ENCODE measurements at regions not wholly inside any gene's neighbourhood (a gene's known extent, or its start where the extent isn't known, plus 50 kb on each side); places are given as distances from the start of the nearest gene placed in this dataset.

DNA sequence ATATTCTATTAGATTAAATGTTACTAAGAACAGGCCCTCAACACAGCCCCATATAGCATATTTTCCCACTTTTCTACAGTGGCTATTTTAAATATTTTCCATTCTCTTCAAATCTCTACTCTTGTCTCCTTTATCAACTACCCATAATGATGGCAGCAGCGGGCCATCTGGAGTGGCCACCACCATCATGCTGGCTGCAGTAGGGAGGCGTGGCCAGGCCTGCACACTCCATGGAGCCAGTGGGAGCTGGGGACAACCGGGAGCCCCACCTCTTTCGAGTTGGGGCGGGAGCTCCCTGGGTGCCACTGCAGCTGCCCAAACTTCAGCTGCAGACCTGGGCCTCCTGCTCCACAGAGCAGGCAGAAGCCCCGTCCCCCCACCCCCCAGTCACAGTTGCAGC is 98.4 kb upstream of the RANBP6 start:
- TF ChIP-seq, protein P1, sequence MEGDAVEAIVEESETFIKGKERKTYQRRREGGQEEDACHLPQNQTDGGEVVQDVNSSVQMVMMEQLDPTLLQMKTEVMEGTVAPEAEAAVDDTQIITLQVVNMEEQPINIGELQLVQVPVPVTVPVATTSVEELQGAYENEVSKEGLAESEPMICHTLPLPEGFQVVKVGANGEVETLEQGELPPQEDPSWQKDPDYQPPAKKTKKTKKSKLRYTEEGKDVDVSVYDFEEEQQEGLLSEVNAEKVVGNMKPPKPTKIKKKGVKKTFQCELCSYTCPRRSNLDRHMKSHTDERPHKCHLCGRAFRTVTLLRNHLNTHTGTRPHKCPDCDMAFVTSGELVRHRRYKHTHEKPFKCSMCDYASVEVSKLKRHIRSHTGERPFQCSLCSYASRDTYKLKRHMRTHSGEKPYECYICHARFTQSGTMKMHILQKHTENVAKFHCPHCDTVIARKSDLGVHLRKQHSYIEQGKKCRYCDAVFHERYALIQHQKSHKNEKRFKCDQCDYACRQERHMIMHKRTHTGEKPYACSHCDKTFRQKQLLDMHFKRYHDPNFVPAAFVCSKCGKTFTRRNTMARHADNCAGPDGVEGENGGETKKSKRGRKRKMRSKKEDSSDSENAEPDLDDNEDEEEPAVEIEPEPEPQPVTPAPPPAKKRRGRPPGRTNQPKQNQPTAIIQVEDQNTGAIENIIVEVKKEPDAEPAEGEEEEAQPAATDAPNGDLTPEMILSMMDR (IDR thresholded peaks at IDR 0.05; ENCODE audit: low read depth, low read length) = no peak
- TF ChIP-seq EZH2phosphoT487 (IDR thresholded peaks at IDR 0.05; ENCODE audit: low read depth) = no peak
